ENCODE measurements at regions not wholly inside any gene's neighbourhood (a gene's known extent, or its start where the extent isn't known, plus 50 kb on each side); places are given as distances from the start of the nearest gene placed in this dataset.

DNA sequence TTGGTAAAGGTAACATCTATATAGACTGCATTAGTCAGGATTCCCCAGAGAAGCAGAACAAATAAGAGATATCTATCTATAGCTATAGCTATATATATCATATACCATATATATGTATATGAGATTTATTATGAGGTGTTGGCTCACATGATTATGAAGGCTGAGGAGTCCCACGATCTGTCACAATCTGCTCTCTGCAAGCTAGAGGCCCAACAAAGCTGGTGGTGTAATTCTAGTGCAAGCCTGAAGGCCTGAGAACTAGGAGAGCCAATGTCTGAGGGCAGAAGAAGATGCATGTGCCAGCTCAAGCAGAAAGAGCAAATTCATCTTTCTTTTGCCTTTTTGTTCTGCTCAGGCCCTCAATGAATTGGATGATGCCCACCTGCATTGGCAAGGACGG is 102.2 kb upstream of the PLPPR1 start:
- intact Hi-C loops (cut with DNase I), result no loop called here
- DNase-seq (ENCODE audit: extremely low spot score in 2 of 2), result no peak

DNA sequence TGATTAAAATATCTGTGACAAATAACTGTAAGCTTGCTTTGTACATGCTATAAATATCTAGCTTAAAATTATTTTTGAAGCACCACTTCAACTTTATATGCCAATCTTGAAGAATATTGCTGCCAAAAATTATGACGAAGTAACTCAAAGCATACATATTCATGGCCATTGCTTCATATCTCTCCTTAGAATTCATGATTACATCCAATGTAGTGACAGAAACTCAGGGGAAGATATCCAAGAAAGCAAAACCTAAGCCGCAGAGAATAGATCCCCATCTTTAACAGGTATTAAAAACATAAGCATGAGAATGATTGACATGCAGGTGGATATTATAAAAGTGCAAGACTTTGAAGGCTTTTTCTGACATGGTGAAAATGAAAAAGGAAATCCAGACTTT is 100.8 kb upstream of the PLPPR1 start:
- no peaks in the 10 kb centered on the region for H3K36me3 ChIP-seq
- intact Hi-C loops (cut with DNase I), result no loop called here
- no peak for DNase-seq (ENCODE audit: extremely low spot score in 2 of 2)
- no peaks in the 10 kb centered on the region for H3K9me3 ChIP-seq
- no peak overlapping the region for H3K4me3 ChIP-seq
- H3K4me1 ChIP-seq, result no peaks in the 10 kb centered on the region
- TF ChIP-seq, protein P1, sequence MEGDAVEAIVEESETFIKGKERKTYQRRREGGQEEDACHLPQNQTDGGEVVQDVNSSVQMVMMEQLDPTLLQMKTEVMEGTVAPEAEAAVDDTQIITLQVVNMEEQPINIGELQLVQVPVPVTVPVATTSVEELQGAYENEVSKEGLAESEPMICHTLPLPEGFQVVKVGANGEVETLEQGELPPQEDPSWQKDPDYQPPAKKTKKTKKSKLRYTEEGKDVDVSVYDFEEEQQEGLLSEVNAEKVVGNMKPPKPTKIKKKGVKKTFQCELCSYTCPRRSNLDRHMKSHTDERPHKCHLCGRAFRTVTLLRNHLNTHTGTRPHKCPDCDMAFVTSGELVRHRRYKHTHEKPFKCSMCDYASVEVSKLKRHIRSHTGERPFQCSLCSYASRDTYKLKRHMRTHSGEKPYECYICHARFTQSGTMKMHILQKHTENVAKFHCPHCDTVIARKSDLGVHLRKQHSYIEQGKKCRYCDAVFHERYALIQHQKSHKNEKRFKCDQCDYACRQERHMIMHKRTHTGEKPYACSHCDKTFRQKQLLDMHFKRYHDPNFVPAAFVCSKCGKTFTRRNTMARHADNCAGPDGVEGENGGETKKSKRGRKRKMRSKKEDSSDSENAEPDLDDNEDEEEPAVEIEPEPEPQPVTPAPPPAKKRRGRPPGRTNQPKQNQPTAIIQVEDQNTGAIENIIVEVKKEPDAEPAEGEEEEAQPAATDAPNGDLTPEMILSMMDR (IDR thresholded peaks at IDR 0.05), result no peak
- TF ChIP-seq POLR2A (IDR thresholded peaks at IDR 0.05) (no peak), POLR2AphosphoS5 (IDR thresholded peaks at IDR 0.05; ENCODE audit: insufficient read depth in 1 of 2, low read depth in 1 of 2) (no peak)
- H3K27ac ChIP-seq, result no peak overlapping the region
- H3K27me3 ChIP-seq, result no peaks in the 10 kb centered on the region

More for the DNA sequence above, 102.2 kb upstream of the PLPPR1 start:
- no peaks in the 10 kb centered on the region for H3K9me3 ChIP-seq
- H3K4me3 ChIP-seq, result no peak overlapping the region
- no peaks in the 10 kb centered on the region for H3K4me1 ChIP-seq
- no peaks in the 10 kb centered on the region for H3K27me3 ChIP-seq
- H3K36me3 ChIP-seq, result no peaks in the 10 kb centered on the region
- H3K27ac ChIP-seq, result no peak overlapping the region
- no peak for TF ChIP-seq POLR2A (IDR thresholded peaks at IDR 0.05)
- TF ChIP-seq, protein P1 (IDR thresholded peaks at IDR 0.05), result no peak
- no peak for TF ChIP-seq POLR2AphosphoS5 (IDR thresholded peaks at IDR 0.05; ENCODE audit: insufficient read depth in 1 of 2, low read depth in 1 of 2)

DNA sequence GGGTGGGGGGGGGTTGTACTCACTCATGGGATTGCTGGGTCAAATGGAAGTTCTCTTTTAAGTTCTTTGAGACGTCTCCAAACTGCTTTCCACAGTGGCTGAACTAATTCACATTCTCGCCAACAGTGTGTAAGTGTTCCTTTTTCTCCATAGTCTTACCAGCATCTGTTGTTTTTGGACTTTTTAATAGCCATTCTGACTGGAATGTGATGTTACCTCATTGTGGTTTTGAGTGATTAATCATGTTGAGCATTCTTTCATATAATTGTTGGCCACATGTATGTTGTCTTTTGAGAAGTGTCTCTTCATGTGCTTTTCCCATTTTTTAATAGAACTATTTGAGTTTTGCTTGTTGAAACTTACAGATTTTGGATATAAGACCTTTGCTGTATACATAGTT is 94.9 kb upstream of the PLPPR1 start:
- no peaks in the 10 kb centered on the region for H3K9me3 ChIP-seq
- no peaks in the 10 kb centered on the region for H3K27me3 ChIP-seq
- H3K4me3 ChIP-seq, result no peak overlapping the region
- no peaks in the 10 kb centered on the region for H3K4me1 ChIP-seq
- intact Hi-C loops (cut with DNase I), result no loop called here
- H3K36me3 ChIP-seq, result no peaks in the 10 kb centered on the region
- DNase-seq (ENCODE audit: extremely low spot score in 2 of 2), result no peak
- no peak overlapping the region for H3K27ac ChIP-seq
- TF ChIP-seq, protein P1 (IDR thresholded peaks at IDR 0.05), result no peak
- TF ChIP-seq POLR2A (IDR thresholded peaks at IDR 0.05), result no peak
- TF ChIP-seq POLR2AphosphoS5 (IDR thresholded peaks at IDR 0.05; ENCODE audit: insufficient read depth in 1 of 2, low read depth in 1 of 2), result no peak

DNA sequence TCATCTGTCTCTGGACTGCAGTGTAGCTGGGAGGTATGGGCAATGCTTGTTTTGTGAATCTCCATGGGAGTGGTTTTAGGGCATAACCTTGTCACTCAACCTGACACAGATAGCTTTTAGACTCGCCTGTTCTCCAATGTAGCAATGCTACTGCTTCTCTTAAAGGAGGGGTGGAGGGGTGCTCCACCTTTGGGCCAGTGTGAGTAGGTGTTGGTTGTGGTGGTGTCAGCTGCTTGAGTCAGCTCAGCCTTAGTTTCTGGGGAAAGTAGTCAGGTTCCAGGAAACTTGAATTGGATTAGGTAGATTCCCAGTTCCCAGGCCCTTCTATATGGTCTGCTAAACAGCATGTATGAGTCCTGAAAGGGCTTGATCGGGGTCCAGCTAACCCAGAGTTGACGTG is 91.1 kb upstream of the PLPPR1 start:
- Histone ChIP-seq H3K4me1 (no peaks in the 10 kb centered on the region), H3K4me3 (no peak overlapping the region), H3K27me3 (no peaks in the 10 kb centered on the region), H3K9me3 (no peaks in the 10 kb centered on the region), H3K36me3 (no peaks in the 10 kb centered on the region), H3K27ac (no peak overlapping the region)
- intact Hi-C loops (cut with DNase I), result no loop called here
- no peak for DNase-seq (ENCODE audit: extremely low spot score in 2 of 2)
- TF ChIP-seq POLR2A (IDR thresholded peaks at IDR 0.05) (no peak), POLR2AphosphoS5 (IDR thresholded peaks at IDR 0.05; ENCODE audit: insufficient read depth in 1 of 2, low read depth in 1 of 2) (no peak)
- TF ChIP-seq, protein P1 (IDR thresholded peaks at IDR 0.05), result no peak

DNA sequence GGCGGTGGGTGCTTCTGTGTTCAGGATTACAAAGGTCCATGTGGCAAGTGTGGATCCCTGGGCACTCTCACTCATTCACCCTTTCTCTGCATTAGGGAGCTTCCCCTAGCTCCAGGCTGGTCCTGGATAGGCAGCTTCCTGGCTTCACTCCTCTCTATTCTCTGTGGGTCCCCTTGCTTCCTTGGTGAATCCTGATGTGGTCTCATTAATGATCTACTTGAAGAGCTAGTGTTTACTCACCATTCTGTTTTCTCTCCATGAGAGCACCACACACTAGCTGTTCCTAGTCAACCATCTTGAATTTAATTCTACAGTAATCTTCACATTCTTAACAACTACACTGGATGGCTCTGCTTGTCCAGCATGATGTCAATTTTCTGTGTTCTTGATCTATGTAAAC is 90.0 kb upstream of the PLPPR1 start:
- intact Hi-C loops (cut with DNase I), result no loop called here
- no peak for DNase-seq (ENCODE audit: extremely low spot score in 2 of 2)
- Histone ChIP-seq H3K27ac (no peak overlapping the region), H3K27me3 (no peaks in the 10 kb centered on the region), H3K9me3 (no peaks in the 10 kb centered on the region), H3K4me1 (no peaks in the 10 kb centered on the region), H3K4me3 (no peak overlapping the region), H3K36me3 (no peaks in the 10 kb centered on the region)
- TF ChIP-seq POLR2AphosphoS5 (IDR thresholded peaks at IDR 0.05; ENCODE audit: insufficient read depth in 1 of 2, low read depth in 1 of 2), result no peak
- TF ChIP-seq POLR2A (IDR thresholded peaks at IDR 0.05), result no peak
- TF ChIP-seq, protein P1 (IDR thresholded peaks at IDR 0.05), result no peak
